ENCODE measurements at regions not wholly inside any gene's neighbourhood (a gene's known extent, or its start where the extent isn't known, plus 50 kb on each side); places are given as distances from the start of the nearest gene placed in this dataset.

GRCh38 chr1:229047840-229048620 is 222.9 kb upstream of the RAB4A start:
- TF ChIP-seq FOXO1 (CRISPR knock-in tag; IDR thresholded peaks at IDR 0.05): no peak
- TF ChIP-seq MTA1 (CRISPR knock-in tag; IDR thresholded peaks at IDR 0.05; ENCODE audit: borderline replicate concordance): no peak
- TF ChIP-seq MAFK (conservative IDR thresholded peaks at IDR 0.05 in 1 of 2, IDR thresholded peaks at IDR 0.05 in 1 of 2; ENCODE audit: low read length in 2 of 2): no peak
- no peak for TF ChIP-seq CTCF (CRISPR knock-in tag; IDR thresholded peaks at IDR 0.05)
- TF ChIP-seq SP1 (IDR thresholded peaks at IDR 0.05): no peak
- TF ChIP-seq SP1 (CRISPR knock-in tag; IDR thresholded peaks at IDR 0.05): no peak

Measured in HepG2 (cell line).